ENCODE measurements at regions not wholly inside any gene's neighbourhood (a gene's known extent, or its start where the extent isn't known, plus 50 kb on each side); places are given as distances from the start of the nearest gene placed in this dataset.

GRCh38 chr16:87243478-87243877 lies 73.7 kb downstream of the C16orf95 start:
- no peak for DNase-seq (ENCODE audit: low read depth)
- no peak overlapping the region for H3K4me3 ChIP-seq (ENCODE audit: control insufficient read depth, low read depth, low read length)
- TF ChIP-seq CTCF (conservative IDR thresholded peaks at IDR 0.05; ENCODE audit: control insufficient read depth, insufficient read depth, low read depth, low read length), result no peak

- no peak overlapping the region for H3K4me3 ChIP-seq (ENCODE audit: control insufficient read depth, low read depth, low read length)
- no peak for TF ChIP-seq CTCF (conservative IDR thresholded peaks at IDR 0.05; ENCODE audit: control insufficient read depth, insufficient read depth, low read depth, low read length)
- DNase-seq (ENCODE audit: low read depth), result no peak
Measured at GRCh38 chr16:87244636-87245197, 72.5 kb downstream of the C16orf95 start.

- no peak for DNase-seq (ENCODE audit: low read depth)
- H3K4me3 ChIP-seq (ENCODE audit: control insufficient read depth, low read depth, low read length), result no peak overlapping the region
- no peak for TF ChIP-seq CTCF (conservative IDR thresholded peaks at IDR 0.05; ENCODE audit: control insufficient read depth, insufficient read depth, low read depth, low read length)
Measured at GRCh38 chr16:87245511-87245910, 71.7 kb downstream of the C16orf95 start.

- TF ChIP-seq CTCF (conservative IDR thresholded peaks at IDR 0.05; ENCODE audit: control insufficient read depth, insufficient read depth, low read depth, low read length), result no peak
- no peak for DNase-seq (ENCODE audit: low read depth)
Measured at GRCh38 chr16:87246269-87247065, 70.7 kb downstream of the C16orf95 start.

GRCh38 chr16:87248714-87249113 lies 68.5 kb downstream of the C16orf95 start:
- DNase-seq (ENCODE audit: low read depth), result no peak
- no peak for TF ChIP-seq CTCF (conservative IDR thresholded peaks at IDR 0.05; ENCODE audit: control insufficient read depth, insufficient read depth, low read depth, low read length)
- H3K4me3 ChIP-seq (ENCODE audit: control insufficient read depth, low read depth, low read length), result no peak overlapping the region

More at GRCh38 chr16:87246269-87247065, 70.7 kb downstream of the C16orf95 start:
- H3K4me3 ChIP-seq (ENCODE audit: control insufficient read depth, low read depth, low read length), result no peak overlapping the region

- no peak for TF ChIP-seq CTCF (conservative IDR thresholded peaks at IDR 0.05; ENCODE audit: control insufficient read depth, insufficient read depth, low read depth, low read length)
- no peak for DNase-seq (ENCODE audit: low read depth)
- H3K4me3 ChIP-seq (ENCODE audit: control insufficient read depth, low read depth, low read length), result no peak overlapping the region
Measured at GRCh38 chr16:87249425-87249824, 67.8 kb downstream of the C16orf95 start.

All from fibroblast of mammary gland (primary cell).